Peyer's patch (tissue), 4 donors: ENCODE measurements at regions not wholly inside any gene's neighbourhood (a gene's known extent, or its start where the extent isn't known, plus 50 kb on each side); places are given as distances from the start of the nearest gene placed in this dataset.

ENCODE experiments used
- CTCF ChIP-seq, 6 experiments: fragments of 450-650 bp in 4 of 6; fragments of 200-600 bp in 2 of 6; sonication (generic) in 1 of 6; IDR thresholded peaks; one replicate each; pipeline ENCODE4 v1.5.1; 2017 to 2019; ENCODE audit warnings: antibody characterized with exemption in 6 of 6, mild to moderate bottlenecking in 3 of 6, moderate library complexity in 1 of 6
- POLR2A ChIP-seq, 2 donors: fragments of 450-650 bp; IDR thresholded peaks; one replicate each; pipeline ENCODE4 v1.5.1; 2017; ENCODE audit warnings: antibody characterized with exemption in 2 of 2, mild to moderate bottlenecking in 2 of 2, moderate library complexity in 2 of 2

DNA sequence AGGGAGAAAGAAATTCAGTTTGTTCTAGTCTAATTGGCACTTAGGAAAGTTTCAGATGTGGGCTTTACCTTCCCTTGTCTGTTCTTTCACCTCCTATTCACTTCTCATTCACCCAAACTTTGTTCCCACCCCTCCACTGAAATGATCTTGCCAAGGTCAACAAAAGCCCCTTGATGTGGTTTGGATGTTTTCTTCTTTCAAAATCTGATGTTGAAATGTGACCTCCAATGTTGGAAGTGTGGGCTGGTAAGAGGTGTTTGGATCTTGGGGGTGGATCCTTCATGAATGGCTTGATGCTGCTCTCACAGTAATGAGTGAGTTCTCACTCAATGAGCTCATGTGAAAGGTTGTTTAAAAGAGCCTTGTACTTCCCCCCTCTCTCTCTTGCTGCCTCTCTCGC, 379.3 kb downstream of the HHIPL2 start:
- TF ChIP-seq CTCF (IDR thresholded peaks at IDR 0.05) (no peak), POLR2A (IDR thresholded peaks at IDR 0.05) (no peak)
